Thoracic aorta (tissue), 2 donors: ENCODE measurements at regions not wholly inside any gene's neighbourhood (a gene's known extent, or its start where the extent isn't known, plus 50 kb on each side); places are given as distances from the start of the nearest gene placed in this dataset.

Source experiments
- ATAC-seq: fragments of 150-250 bp; one replicate; pipeline ENCODE4 v1.8.0; 2017; ENCODE audit warnings: low read depth; ENCODE audit not compliant: insufficient number of reproducible peaks, low FRiP score
- DNase-seq: peaks from one replicate; pipeline ENCODE4 v3.0.0-alpha.2; 2020; ENCODE audit warnings: low spot score
- H3K27ac ChIP-seq, 2 donors: fragments of 200-600 bp; sonication (generic); 1 replicate in 1 of 2; 2 replicates in 1 of 2; pipeline ENCODE4 v1.5.1; 2016; ENCODE audit warnings: mild to moderate bottlenecking in 2 of 2, moderate library complexity in 2 of 2
- H3K27me3 ChIP-seq: fragments of 200-600 bp; sonication (generic); replicated peaks from 2 replicates; pipeline ENCODE4 v1.6.0; 2016; ENCODE audit warnings: mild to moderate bottlenecking; ENCODE audit not compliant: insufficient read depth
- H3K36me3 ChIP-seq: fragments of 200-600 bp; sonication (generic); one replicate; pipeline ENCODE4 v1.5.1; 2016
- H3K4me1 ChIP-seq, 2 donors: fragments of 200-600 bp; sonication (generic); 1 replicate in 1 of 2; 2 replicates in 1 of 2; pipeline versions ENCODE4 v1.5.1 to v1.6.0; 2016; ENCODE audit warnings: low read depth in 2 of 2, mild to moderate bottlenecking in 1 of 2; ENCODE audit not compliant: control insufficient read depth in 1 of 2
- H3K4me3 ChIP-seq: fragments of 200-600 bp; sonication (generic); 2 replicates; pipeline ENCODE4 v1.5.1; 2016; ENCODE audit warnings: mild to moderate bottlenecking
- H3K9me3 ChIP-seq: fragments of 200-600 bp; sonication (generic); 2 replicates; pipeline ENCODE4 v1.5.1; 2016
- TF ChIP-seq, protein P1 (sequence below): fragments of 200-600 bp; sonication (generic); IDR thresholded peaks from one replicate; pipeline ENCODE4 v1.5.1; 2019; ENCODE audit warnings: antibody characterized with exemption

DNA sequence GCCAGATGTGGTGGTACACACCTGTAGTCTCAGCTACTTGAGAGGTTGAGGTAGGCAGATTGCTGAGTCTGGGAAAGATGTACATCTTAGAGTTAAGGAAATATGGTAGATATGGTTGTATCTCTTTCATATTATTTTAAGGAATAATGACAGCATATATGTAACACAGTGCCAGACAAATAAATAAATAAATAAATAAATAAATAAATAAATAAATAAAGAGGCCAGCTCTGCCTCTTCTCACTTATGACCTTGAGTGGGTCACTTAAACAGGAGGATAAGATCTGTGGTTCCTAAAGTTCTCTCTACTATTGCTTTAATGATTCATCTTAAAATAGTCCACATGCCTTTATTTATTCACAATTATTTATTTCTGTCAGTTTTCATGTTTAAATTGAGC lies 890.9 kb upstream of the TENM4 start:
- TF ChIP-seq, protein P1, sequence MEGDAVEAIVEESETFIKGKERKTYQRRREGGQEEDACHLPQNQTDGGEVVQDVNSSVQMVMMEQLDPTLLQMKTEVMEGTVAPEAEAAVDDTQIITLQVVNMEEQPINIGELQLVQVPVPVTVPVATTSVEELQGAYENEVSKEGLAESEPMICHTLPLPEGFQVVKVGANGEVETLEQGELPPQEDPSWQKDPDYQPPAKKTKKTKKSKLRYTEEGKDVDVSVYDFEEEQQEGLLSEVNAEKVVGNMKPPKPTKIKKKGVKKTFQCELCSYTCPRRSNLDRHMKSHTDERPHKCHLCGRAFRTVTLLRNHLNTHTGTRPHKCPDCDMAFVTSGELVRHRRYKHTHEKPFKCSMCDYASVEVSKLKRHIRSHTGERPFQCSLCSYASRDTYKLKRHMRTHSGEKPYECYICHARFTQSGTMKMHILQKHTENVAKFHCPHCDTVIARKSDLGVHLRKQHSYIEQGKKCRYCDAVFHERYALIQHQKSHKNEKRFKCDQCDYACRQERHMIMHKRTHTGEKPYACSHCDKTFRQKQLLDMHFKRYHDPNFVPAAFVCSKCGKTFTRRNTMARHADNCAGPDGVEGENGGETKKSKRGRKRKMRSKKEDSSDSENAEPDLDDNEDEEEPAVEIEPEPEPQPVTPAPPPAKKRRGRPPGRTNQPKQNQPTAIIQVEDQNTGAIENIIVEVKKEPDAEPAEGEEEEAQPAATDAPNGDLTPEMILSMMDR = no peak
- Histone ChIP-seq H3K36me3 (no peaks in the 10 kb centered on the region), H3K9me3 (no peaks in the 10 kb centered on the region), H3K4me1 (no peaks in the 10 kb centered on the region), H3K27ac (no peak overlapping the region), H3K4me3 (no peak overlapping the region), H3K27me3 (no peaks in the 10 kb centered on the region)
- ATAC-seq (no peak), DNase-seq (no peak)

DNA sequence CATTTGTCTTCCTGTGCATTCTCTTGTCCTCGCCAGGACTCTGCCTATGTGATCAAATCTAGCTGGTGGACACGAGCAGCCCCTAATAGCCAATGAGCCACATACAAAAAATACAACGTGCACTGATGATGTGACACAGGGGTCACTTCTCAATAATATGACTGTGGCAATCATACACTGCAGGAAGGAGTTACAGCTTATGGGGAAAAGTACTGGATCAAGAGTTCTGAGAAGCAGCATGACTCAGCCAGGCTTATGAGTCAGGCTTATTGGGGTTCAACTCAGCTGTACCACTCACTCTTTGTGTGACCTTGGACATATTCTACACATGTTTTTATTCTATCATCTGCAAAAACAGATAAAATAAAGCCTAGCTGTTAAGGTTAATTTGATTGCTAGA lies 889.4 kb upstream of the TENM4 start:
- Histone ChIP-seq H3K27ac (no peak overlapping the region), H3K4me1 (no peaks in the 10 kb centered on the region), H3K9me3 (no peaks in the 10 kb centered on the region), H3K36me3 (no peaks in the 10 kb centered on the region), H3K27me3 (no peaks in the 10 kb centered on the region), H3K4me3 (no peak overlapping the region)
- ATAC-seq = no peak
- no peak for DNase-seq
- TF ChIP-seq, protein P1 = no peak

DNA sequence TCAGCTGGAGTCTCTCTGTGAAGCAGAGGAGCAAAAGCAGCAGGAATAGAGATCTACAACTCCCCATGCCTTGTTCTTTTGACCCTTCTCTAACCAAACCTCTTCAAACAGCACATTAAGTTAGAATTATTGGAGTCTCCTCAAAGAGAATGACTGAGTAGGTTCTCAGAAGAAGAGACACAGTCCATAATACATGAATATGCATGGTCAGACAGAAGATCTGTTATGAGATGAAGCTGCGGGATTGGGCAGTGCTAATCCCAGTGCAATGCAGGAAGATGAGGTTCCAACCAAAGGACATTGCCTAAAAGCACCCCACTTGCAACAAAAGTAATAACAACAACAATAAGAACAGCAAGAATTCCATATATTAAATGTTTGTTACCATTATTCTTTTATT lies 887.9 kb upstream of the TENM4 start:
- no peaks in the 10 kb centered on the region for H3K4me1 ChIP-seq
- no peaks in the 10 kb centered on the region for H3K36me3 ChIP-seq
- TF ChIP-seq, protein P1 = no peak
- no peak overlapping the region for H3K27ac ChIP-seq
- DNase-seq (no peak), ATAC-seq (no peak)
- H3K4me3 ChIP-seq = no peak overlapping the region
- no peaks in the 10 kb centered on the region for H3K27me3 ChIP-seq
- no peaks in the 10 kb centered on the region for H3K9me3 ChIP-seq

DNA sequence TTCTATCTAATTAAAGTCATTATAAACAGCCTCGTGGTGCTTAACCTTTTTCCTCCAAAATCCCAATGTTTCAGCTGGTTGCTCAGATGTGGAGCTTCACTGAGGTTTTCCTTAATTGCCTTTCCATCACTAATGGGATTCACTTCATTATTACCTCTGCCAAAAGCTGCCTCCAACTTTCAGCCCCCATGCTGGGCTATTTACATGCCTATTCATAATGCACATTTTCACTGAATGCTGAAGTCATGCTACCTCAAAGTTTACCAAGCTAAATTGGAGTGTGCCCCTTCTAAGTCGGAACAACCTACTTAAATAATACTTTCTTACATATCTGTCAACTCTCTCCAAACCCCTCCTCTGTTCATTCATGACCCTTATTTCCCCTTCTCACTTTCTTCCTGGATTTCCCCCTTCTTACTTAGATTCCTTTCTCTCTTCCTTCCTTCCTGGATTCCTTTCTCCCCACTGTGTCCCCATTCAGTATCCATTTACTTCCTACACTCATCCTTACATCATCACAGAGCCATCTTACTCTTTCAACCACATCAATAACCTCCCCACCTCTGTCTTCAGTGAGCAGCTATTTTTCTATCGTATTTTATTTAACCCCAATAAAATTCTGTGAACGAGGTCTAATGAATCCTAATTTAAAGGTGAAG lies 887.3 kb upstream of the TENM4 start:
- Histone ChIP-seq H3K36me3 (no peaks in the 10 kb centered on the region), H3K9me3 (no peaks in the 10 kb centered on the region), H3K27me3 (no peaks in the 10 kb centered on the region), H3K27ac (no peak overlapping the region), H3K4me3 (no peak overlapping the region), H3K4me1 (no peaks in the 10 kb centered on the region)
- no peak for DNase-seq
- TF ChIP-seq, protein P1 = no peak
- ATAC-seq = no peak

DNA sequence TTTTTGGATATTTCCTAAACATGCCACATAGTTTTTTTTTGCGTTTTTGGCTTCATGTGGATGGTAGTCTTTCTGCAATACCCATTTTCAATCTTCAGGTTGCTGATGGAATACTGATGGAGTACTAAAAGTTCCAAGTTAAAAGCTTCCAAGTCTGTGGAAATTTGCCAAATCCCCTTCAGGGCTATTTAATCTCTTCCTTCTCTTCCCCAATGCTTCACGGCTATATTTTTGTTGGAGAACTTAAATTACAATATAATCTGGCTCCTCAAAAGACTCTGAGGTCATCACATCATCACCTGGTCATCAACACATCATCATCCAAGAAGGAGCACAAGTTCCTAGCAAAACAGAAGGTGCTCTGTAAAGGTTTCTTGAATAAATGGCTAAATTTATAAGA lies 881.0 kb upstream of the TENM4 start:
- no peak for DNase-seq

More for the DNA sequence above, 881.0 kb upstream of the TENM4 start:
- Histone ChIP-seq H3K9me3 (no peaks in the 10 kb centered on the region), H3K27ac (no peak overlapping the region), H3K4me3 (no peak overlapping the region), H3K4me1 (no peaks in the 10 kb centered on the region), H3K36me3 (no peaks in the 10 kb centered on the region), H3K27me3 (no peaks in the 10 kb centered on the region)
- no peak for ATAC-seq
- TF ChIP-seq, protein P1 = no peak
